ENCODE measurements at regions not wholly inside any gene's neighbourhood (a gene's known extent, or its start where the extent isn't known, plus 50 kb on each side); places are given as distances from the start of the nearest gene placed in this dataset.
"Not testable (repeated sequence)": the region's sequence is repeated elsewhere in the genome, so short reads cannot be mapped to it uniquely, and the experiment has no call there.

- DNase-seq (ENCODE audit: low read depth) = no peak
- H3K4me3 ChIP-seq (ENCODE audit: low read depth, low read length) = no peak overlapping the region
- TF ChIP-seq CTCF (conservative IDR thresholded peaks at IDR 0.05; ENCODE audit: low read depth, low read length) = no peak
Measured at GRCh38 chr4:135408109-135408508, 1206.5 kb upstream of the PABPC4L start.

- H3K4me3 ChIP-seq (ENCODE audit: low read depth, low read length); DNase-seq (ENCODE audit: low read depth): not testable (repeated sequence)
Measured at GRCh38 chr4:135406597-135406996, 1205.0 kb upstream of the PABPC4L start.

- DNase-seq (ENCODE audit: low read depth) = no peak
- no peak overlapping the region for H3K4me3 ChIP-seq (ENCODE audit: low read depth, low read length)
- no peak for TF ChIP-seq CTCF (conservative IDR thresholded peaks at IDR 0.05; ENCODE audit: low read depth, low read length)
Measured at GRCh38 chr4:135385830-135386581, 1184.4 kb upstream of the PABPC4L start.

GRCh38 chr4:135383356-135384288 is 1182.0 kb upstream of the PABPC4L start:
- no peak for TF ChIP-seq CTCF (conservative IDR thresholded peaks at IDR 0.05; ENCODE audit: low read depth, low read length)
- no peak for DNase-seq (ENCODE audit: low read depth)
- no peak overlapping the region for H3K4me3 ChIP-seq (ENCODE audit: low read depth, low read length)

GRCh38 chr4:135382280-135382959 is 1180.8 kb upstream of the PABPC4L start:
- TF ChIP-seq CTCF (conservative IDR thresholded peaks at IDR 0.05; ENCODE audit: low read depth, low read length) = no peak

GRCh38 chr4:135372131-135372530 is 1170.5 kb upstream of the PABPC4L start:
- no peak for DNase-seq (ENCODE audit: low read depth)
- no peak overlapping the region for H3K4me3 ChIP-seq (ENCODE audit: low read depth, low read length)
- TF ChIP-seq CTCF (conservative IDR thresholded peaks at IDR 0.05; ENCODE audit: low read depth, low read length) = no peak

More at GRCh38 chr4:135382280-135382959, 1180.8 kb upstream of the PABPC4L start:
- no peak overlapping the region for H3K4me3 ChIP-seq (ENCODE audit: low read depth, low read length)
- peak; percentile 85 for DNase-seq (ENCODE audit: low read depth)

GRCh38 chr4:135371137-135371536 is 1169.5 kb upstream of the PABPC4L start:
- peak; percentile 32 for TF ChIP-seq CTCF (conservative IDR thresholded peaks at IDR 0.05; ENCODE audit: low read depth, low read length)
- DNase-seq (ENCODE audit: low read depth) = no peak
- no peak overlapping the region for H3K4me3 ChIP-seq (ENCODE audit: low read depth, low read length)

Data from choroid plexus epithelial cell (primary cell).